GM18861 (cell line): ENCODE measurements at regions not wholly inside any gene's neighbourhood (a gene's known extent, or its start where the extent isn't known, plus 50 kb on each side); places are given as distances from the start of the nearest gene placed in this dataset.

Experiments used
- ATAC-seq: cut with Tn5 transposase; IDR thresholded peaks from one replicate; pipeline ENCODE4 v1.9.1; 2021; ENCODE audit not compliant: unreplicated experiment

- no peak for ATAC-seq
Measured at GRCh38 chr2:2806711-2807110, 475.6 kb upstream of the MYT1L start.

GRCh38 chr2:2805263-2805662 is 474.2 kb upstream of the MYT1L start:
- no peak for ATAC-seq

- no peak for ATAC-seq
Measured at GRCh38 chr2:2804528-2804927, 473.5 kb upstream of the MYT1L start.

GRCh38 chr2:2801458-2801857 is 470.4 kb upstream of the MYT1L start:
- no peak for ATAC-seq

GRCh38 chr2:2800697-2801096 is 469.6 kb upstream of the MYT1L start:
- ATAC-seq, result no peak

GRCh38 chr2:2800001-2800400 is 468.9 kb upstream of the MYT1L start:
- ATAC-seq, result no peak

GRCh38 chr2:2799151-2799697 is 468.1 kb upstream of the MYT1L start:
- ATAC-seq, result no peak

GRCh38 chr2:2798337-2798736 is 467.3 kb upstream of the MYT1L start:
- no peak for ATAC-seq

GRCh38 chr2:2797797-2798196 is 466.7 kb upstream of the MYT1L start:
- ATAC-seq, result no peak

GRCh38 chr2:2796207-2796606 is 465.1 kb upstream of the MYT1L start:
- no peak for ATAC-seq

GRCh38 chr2:2795438-2796091 is 464.5 kb upstream of the MYT1L start:
- no peak for ATAC-seq

GRCh38 chr2:2793925-2794560 is 463.0 kb upstream of the MYT1L start:
- no peak for ATAC-seq

GRCh38 chr2:2793514-2793913 is 462.4 kb upstream of the MYT1L start:
- no peak for ATAC-seq

- no peak for ATAC-seq
Measured at GRCh38 chr2:2791606-2792005, 460.5 kb upstream of the MYT1L start.

- no peak for ATAC-seq
Measured at GRCh38 chr2:2791031-2791430, 460.0 kb upstream of the MYT1L start.

- ATAC-seq, result no peak
Measured at GRCh38 chr2:2788076-2788475, 457.0 kb upstream of the MYT1L start.

- no peak for ATAC-seq
Measured at GRCh38 chr2:2787301-2787907, 456.3 kb upstream of the MYT1L start.

- no peak for ATAC-seq
Measured at GRCh38 chr2:2782007-2782406, 450.9 kb upstream of the MYT1L start.

- ATAC-seq, result no peak
Measured at GRCh38 chr2:2779727-2780126, 448.7 kb upstream of the MYT1L start.

- ATAC-seq, result no peak
Measured at GRCh38 chr2:2777876-2778275, 446.8 kb upstream of the MYT1L start.

- no peak for ATAC-seq
Measured at GRCh38 chr2:2777213-2777612, 446.1 kb upstream of the MYT1L start.

- ATAC-seq, result no peak
Measured at GRCh38 chr2:2775018-2775417, 443.9 kb upstream of the MYT1L start.
